Neural progenitor cell (in vitro differentiated cells): ENCODE measurements at regions not wholly inside any gene's neighbourhood (a gene's known extent, or its start where the extent isn't known, plus 50 kb on each side); places are given as distances from the start of the nearest gene placed in this dataset.

ENCODE experiments used
- DNase-seq: peaks from one replicate; pipeline ENCODE4 v3.0.0-alpha.2; 2016; ENCODE audit warnings: low spot score
- H2AFZ ChIP-seq: fragments of 200-600 bp; sonication (generic); replicated peaks from 2 replicates; pipeline ENCODE4 v1.6.1; 2016; ENCODE audit warnings: antibody characterized with exemption
- H3F3A ChIP-seq: fragments of 200-600 bp; sonication (generic); 2 replicates; pipeline ENCODE4 v1.6.1; 2016; ENCODE audit warnings: antibody characterized with exemption, low read depth
- H3K27ac ChIP-seq: fragments of 200-600 bp; sonication (generic); 2 replicates; pipeline ENCODE4 v1.5.1; 2016; ENCODE audit warnings: mild to moderate bottlenecking
- H3K27me3 ChIP-seq: fragments of 200-600 bp; sonication (generic); 2 replicates; pipeline ENCODE4 v1.6.1; 2016; ENCODE audit warnings: mild to moderate bottlenecking, moderate library complexity
- H3K36me3 ChIP-seq: fragments of 200-600 bp; sonication (generic); 2 replicates; pipeline ENCODE4 v1.5.1; 2016
- H3K4me1 ChIP-seq: fragments of 200-600 bp; sonication (generic); 2 replicates; pipeline ENCODE4 v1.6.1; 2016; ENCODE audit warnings: mixed run types
- H3K4me2 ChIP-seq: fragments of 200-600 bp; sonication (generic); 2 replicates; pipeline ENCODE4 v1.6.1; 2016
- H3K4me3 ChIP-seq: fragments of 200-600 bp; sonication (generic); 2 replicates; pipeline ENCODE4 v1.5.1; 2016
- H3K79me2 ChIP-seq: fragments of 200-600 bp; sonication (generic); 2 replicates; pipeline ENCODE4 v1.6.1; 2016; ENCODE audit warnings: low read depth
- H3K9ac ChIP-seq: fragments of 200-600 bp; sonication (generic); 2 replicates; pipeline ENCODE4 v1.6.1; 2016
- H3K9me3 ChIP-seq: fragments of 200-600 bp; sonication (generic); 2 replicates; pipeline ENCODE4 v1.5.1; 2016; ENCODE audit warnings: low read depth
- H4K20me1 ChIP-seq: fragments of 200-600 bp; sonication (generic); 2 replicates; pipeline ENCODE4 v1.6.1; 2016; ENCODE audit warnings: low read depth
- H3K27ac Mint-ChIP-seq: 3 replicates; pipeline ENCODE4 v1.8.0; 2021; ENCODE audit warnings: mixed read lengths
- H3K27me3 Mint-ChIP-seq: 2 replicates; pipeline ENCODE4 v1.8.0; 2022; ENCODE audit warnings: low read depth, mild to moderate bottlenecking, inconsistent platforms, moderate library complexity, mixed read lengths; ENCODE audit not compliant: insufficient read depth
- H3K36me3 Mint-ChIP-seq: 3 replicates; pipeline ENCODE4 v1.8.0; 2021; ENCODE audit warnings: mixed read lengths
- H3K4me1 Mint-ChIP-seq: 3 replicates; pipeline ENCODE4 v1.8.0; 2021; ENCODE audit warnings: mixed read lengths
- H3K4me3 Mint-ChIP-seq: 3 replicates; pipeline ENCODE4 v1.8.0; 2021; ENCODE audit warnings: mild to moderate bottlenecking, moderate library complexity, mixed read lengths
- H3K9me3 Mint-ChIP-seq: 3 replicates; pipeline ENCODE4 v1.8.0; 2020; ENCODE audit warnings: mixed read lengths
- CTCF ChIP-seq: fragments of 200-600 bp; sonication (generic); IDR thresholded peaks from 2 replicates; pipeline ENCODE4 v1.5.1; 2017; ENCODE audit warnings: antibody characterized with exemption, mild to moderate bottlenecking
- EZH2 ChIP-seq: fragments of 200-600 bp; sonication (generic); IDR thresholded peaks from 2 replicates; pipeline ENCODE4 v1.6.1; 2017; ENCODE audit warnings: antibody characterized with exemption, mild to moderate bottlenecking, moderate library complexity
- EZH2phosphoT487 ChIP-seq: fragments of 200-600 bp; sonication (generic); IDR thresholded peaks from 2 replicates; pipeline ENCODE4 v1.6.1; 2017; ENCODE audit warnings: antibody characterized with exemption

GRCh38 chr1:88062650-88063153, 621.4 kb upstream of the PKN2 start:
- Histone ChIP-seq H4K20me1 (no peaks in the 10 kb centered on the region), H3K4me3 (no peak overlapping the region), H3K4me2 (no peak overlapping the region), H3F3A (no peaks in the 10 kb centered on the region), H3K36me3 (no peaks in the 10 kb centered on the region), H3K4me1 (no peaks in the 10 kb centered on the region), H3K9ac (no peak overlapping the region), H2AFZ (no peak overlapping the region), H3K27ac (no peak overlapping the region), H3K9me3 (no peaks in the 10 kb centered on the region), H3K79me2 (no peaks in the 10 kb centered on the region), H3K27me3 (no peaks in the 10 kb centered on the region)
- no peak for DNase-seq
- no peaks in the 10 kb centered on the region for H3K27me3 Mint-ChIP-seq
- H3K4me3 Mint-ChIP-seq = no peak overlapping the region
- H3K27ac Mint-ChIP-seq = no peak overlapping the region
- peaks cover 2% of the 10 kb centered on the region for H3K4me1 Mint-ChIP-seq
- no peak for TF ChIP-seq CTCF
- no peaks in the 10 kb centered on the region for H3K9me3 Mint-ChIP-seq
- no peaks in the 10 kb centered on the region for H3K36me3 Mint-ChIP-seq

- Histone ChIP-seq H3K9ac (no peak overlapping the region), H3K4me1 (no peaks in the 10 kb centered on the region), H4K20me1 (no peaks in the 10 kb centered on the region), H3K4me3 (no peak overlapping the region), H3F3A (no peaks in the 10 kb centered on the region), H2AFZ (no peak overlapping the region), H3K79me2 (no peaks in the 10 kb centered on the region), H3K27me3 (no peaks in the 10 kb centered on the region), H3K27ac (no peak overlapping the region), H3K9me3 (no peaks in the 10 kb centered on the region), H3K36me3 (no peaks in the 10 kb centered on the region), H3K4me2 (no peak overlapping the region)
- Mint-ChIP-seq H3K4me3 (no peak overlapping the region), H3K36me3 (no peaks in the 10 kb centered on the region), H3K27me3 (no peaks in the 10 kb centered on the region), H3K9me3 (no peaks in the 10 kb centered on the region), H3K27ac (no peak overlapping the region), H3K4me1 (peaks cover 2% of the 10 kb centered on the region)
- no peak for DNase-seq
- no peak for TF ChIP-seq EZH2
Observed at GRCh38 chr1:88063605-88064004, 620.5 kb upstream of the PKN2 start.

- no peaks in the 10 kb centered on the region for H3F3A ChIP-seq
- H3K9me3 Mint-ChIP-seq = no peaks in the 10 kb centered on the region
- no peak overlapping the region for H3K4me3 Mint-ChIP-seq
- H4K20me1 ChIP-seq = no peaks in the 10 kb centered on the region
- no peak overlapping the region for H3K9ac ChIP-seq
- no peaks in the 10 kb centered on the region for H3K36me3 ChIP-seq
- no peaks in the 10 kb centered on the region for H3K4me1 ChIP-seq
- no peak overlapping the region for H2AFZ ChIP-seq
- H3K9me3 ChIP-seq = no peaks in the 10 kb centered on the region
- H3K27me3 ChIP-seq = no peaks in the 10 kb centered on the region
- no peak overlapping the region for H3K4me3 ChIP-seq
- no peaks in the 10 kb centered on the region for H3K79me2 ChIP-seq
- H3K27ac ChIP-seq = no peak overlapping the region
- TF ChIP-seq EZH2 (no peak), EZH2phosphoT487 (no peak), CTCF (no peak)
- DNase-seq = no peak
- no peak overlapping the region for H3K4me2 ChIP-seq
- H3K27me3 Mint-ChIP-seq = no peaks in the 10 kb centered on the region
- H3K27ac Mint-ChIP-seq = no peak overlapping the region
- no peaks in the 10 kb centered on the region for H3K4me1 Mint-ChIP-seq
- no peaks in the 10 kb centered on the region for H3K36me3 Mint-ChIP-seq
Observed at GRCh38 chr1:88068407-88068960, 615.6 kb upstream of the PKN2 start.

- Histone ChIP-seq H3K4me2 (no peak overlapping the region), H3K36me3 (no peaks in the 10 kb centered on the region), H3K79me2 (no peaks in the 10 kb centered on the region), H2AFZ (no peak overlapping the region), H3F3A (no peaks in the 10 kb centered on the region), H3K9me3 (no peaks in the 10 kb centered on the region), H3K9ac (no peak overlapping the region), H3K27me3 (no peaks in the 10 kb centered on the region), H3K27ac (no peak overlapping the region), H3K4me1 (no peaks in the 10 kb centered on the region), H4K20me1 (no peaks in the 10 kb centered on the region), H3K4me3 (no peak overlapping the region)
- Mint-ChIP-seq H3K27ac (no peak overlapping the region), H3K4me3 (no peak overlapping the region), H3K36me3 (no peaks in the 10 kb centered on the region), H3K27me3 (no peaks in the 10 kb centered on the region), H3K4me1 (no peaks in the 10 kb centered on the region), H3K9me3 (no peaks in the 10 kb centered on the region)
- DNase-seq = no peak
- no peak for TF ChIP-seq EZH2phosphoT487
- TF ChIP-seq EZH2 = no peak
- TF ChIP-seq CTCF = no peak
Observed at GRCh38 chr1:88070956-88071355, 613.1 kb upstream of the PKN2 start.
